ENCODE measurements at regions not wholly inside any gene's neighbourhood (a gene's known extent, or its start where the extent isn't known, plus 50 kb on each side); places are given as distances from the start of the nearest gene placed in this dataset.
"Not testable (repeated sequence)": the region's sequence is repeated elsewhere in the genome, so short reads cannot be mapped to it uniquely, and the experiment has no call there.

GRCh38 chr9:39018107-39018506 lies 269.9 kb downstream of the CNTNAP3 start:
- DNase-seq; H3K4me1 ChIP-seq; intact Hi-C loops (cut with DNase I); ATAC-seq; H3K36me3 ChIP-seq; H3K4me3 ChIP-seq; H3K9me3 ChIP-seq; H3K27ac ChIP-seq; H3K27me3 ChIP-seq: not testable (repeated sequence)

- H3K36me3 ChIP-seq; H3K27ac ChIP-seq; H3K27me3 ChIP-seq; DNase-seq; H3K4me3 ChIP-seq; ATAC-seq; intact Hi-C loops (cut with DNase I); H3K4me1 ChIP-seq; H3K9me3 ChIP-seq: not testable (repeated sequence)
Measured at GRCh38 chr9:39015178-39015577, 272.8 kb downstream of the CNTNAP3 start.

GRCh38 chr9:39014805-39015123 lies 273.2 kb downstream of the CNTNAP3 start:
- H3K27me3 ChIP-seq; intact Hi-C loops (cut with DNase I); DNase-seq; H3K36me3 ChIP-seq; H3K4me1 ChIP-seq; ATAC-seq; H3K9me3 ChIP-seq; H3K4me3 ChIP-seq; H3K27ac ChIP-seq: not testable (repeated sequence)

DNA sequence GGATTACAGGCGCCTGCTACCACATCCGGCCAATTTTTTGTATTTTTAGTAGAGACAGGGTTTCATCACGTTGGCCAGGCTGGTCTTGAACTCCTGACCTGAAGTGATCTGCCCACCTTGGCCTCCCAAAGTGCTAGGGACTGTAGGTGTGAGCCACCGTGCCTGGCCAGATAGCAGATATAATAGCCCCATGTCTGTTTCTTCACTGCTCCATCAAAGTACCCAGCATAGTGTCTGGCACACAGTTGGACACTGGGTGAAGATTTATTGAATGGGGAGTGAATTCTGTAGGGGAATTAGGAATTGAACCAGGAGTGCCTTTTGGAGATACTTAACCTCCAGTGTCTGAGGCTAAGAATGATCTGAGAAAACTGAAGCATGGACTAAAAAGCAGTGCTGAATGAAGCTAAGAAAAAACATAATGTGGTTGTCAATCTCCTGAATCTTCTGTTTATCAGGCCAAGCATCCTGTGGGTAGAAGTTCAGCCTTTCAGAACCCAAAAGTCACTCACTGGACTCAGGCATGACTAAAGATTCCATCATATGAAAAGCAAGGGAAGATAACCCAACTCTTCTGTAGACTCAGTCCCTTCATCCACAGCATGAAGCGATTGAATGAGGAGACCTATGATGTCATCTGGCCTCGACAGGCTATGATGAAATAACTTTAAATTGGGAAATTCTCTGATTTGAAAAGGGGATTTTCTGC lies 273.7 kb downstream of the CNTNAP3 start:
- H3K27ac ChIP-seq; DNase-seq; H3K9me3 ChIP-seq; intact Hi-C loops (cut with DNase I); H3K4me1 ChIP-seq; ATAC-seq; H3K27me3 ChIP-seq; H3K4me3 ChIP-seq; H3K36me3 ChIP-seq: not testable (repeated sequence)

GRCh38 chr9:39009743-39010142 lies 278.2 kb downstream of the CNTNAP3 start:
- ATAC-seq; H3K4me1 ChIP-seq; H3K27ac ChIP-seq; DNase-seq; H3K36me3 ChIP-seq; H3K27me3 ChIP-seq; H3K9me3 ChIP-seq; intact Hi-C loops (cut with DNase I); H3K4me3 ChIP-seq: not testable (repeated sequence)

DNA sequence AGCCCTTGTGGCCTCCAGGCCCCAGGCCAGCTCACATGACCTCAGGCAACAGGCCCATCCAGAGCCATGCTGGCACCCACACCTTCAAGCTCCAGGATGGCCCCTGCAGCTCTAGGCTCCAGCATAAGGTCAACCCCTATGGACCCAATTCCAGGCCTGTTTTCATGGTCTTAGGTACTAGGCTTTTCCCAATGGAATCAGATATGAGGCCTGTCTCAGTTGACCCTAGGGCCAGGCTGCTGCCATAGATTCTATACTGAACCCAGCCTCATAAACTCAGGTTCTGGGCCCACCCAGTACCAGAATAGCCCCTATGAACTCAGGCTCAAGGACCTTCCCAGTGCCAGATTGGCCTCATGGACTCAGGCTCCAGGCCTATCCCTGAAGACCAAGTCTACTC lies 278.6 kb downstream of the CNTNAP3 start:
- H3K9me3 ChIP-seq; H3K27me3 ChIP-seq; H3K36me3 ChIP-seq; H3K27ac ChIP-seq; DNase-seq; ATAC-seq; H3K4me1 ChIP-seq; H3K4me3 ChIP-seq; intact Hi-C loops (cut with DNase I): not testable (repeated sequence)

GRCh38 chr9:39008907-39009306 lies 279.1 kb downstream of the CNTNAP3 start:
- H3K27ac ChIP-seq; H3K36me3 ChIP-seq; H3K9me3 ChIP-seq; intact Hi-C loops (cut with DNase I); H3K4me3 ChIP-seq; DNase-seq; H3K27me3 ChIP-seq; ATAC-seq; H3K4me1 ChIP-seq: not testable (repeated sequence)

DNA sequence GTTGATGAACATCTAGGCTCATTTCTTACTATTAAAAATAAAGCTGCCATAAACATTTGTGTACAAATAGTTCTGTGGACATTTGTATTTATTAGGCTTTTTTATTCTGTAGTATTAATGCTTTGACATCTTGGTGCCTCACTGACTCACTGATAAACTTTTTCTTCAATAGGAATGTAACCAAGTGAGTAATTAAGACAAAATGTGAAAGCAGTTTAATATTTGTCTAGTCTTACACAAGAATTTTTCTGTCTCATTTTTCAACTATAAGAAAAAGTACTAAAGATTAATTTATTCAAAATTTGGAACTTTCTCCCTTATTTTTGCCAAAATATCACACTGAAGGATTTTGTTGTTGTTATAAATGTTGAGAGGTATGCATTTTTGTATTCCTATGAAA lies 282.2 kb downstream of the CNTNAP3 start:
- H3K4me3 ChIP-seq; DNase-seq; H3K27me3 ChIP-seq; H3K27ac ChIP-seq; H3K4me1 ChIP-seq; H3K9me3 ChIP-seq; H3K36me3 ChIP-seq; ATAC-seq; intact Hi-C loops (cut with DNase I): not testable (repeated sequence)

DNA sequence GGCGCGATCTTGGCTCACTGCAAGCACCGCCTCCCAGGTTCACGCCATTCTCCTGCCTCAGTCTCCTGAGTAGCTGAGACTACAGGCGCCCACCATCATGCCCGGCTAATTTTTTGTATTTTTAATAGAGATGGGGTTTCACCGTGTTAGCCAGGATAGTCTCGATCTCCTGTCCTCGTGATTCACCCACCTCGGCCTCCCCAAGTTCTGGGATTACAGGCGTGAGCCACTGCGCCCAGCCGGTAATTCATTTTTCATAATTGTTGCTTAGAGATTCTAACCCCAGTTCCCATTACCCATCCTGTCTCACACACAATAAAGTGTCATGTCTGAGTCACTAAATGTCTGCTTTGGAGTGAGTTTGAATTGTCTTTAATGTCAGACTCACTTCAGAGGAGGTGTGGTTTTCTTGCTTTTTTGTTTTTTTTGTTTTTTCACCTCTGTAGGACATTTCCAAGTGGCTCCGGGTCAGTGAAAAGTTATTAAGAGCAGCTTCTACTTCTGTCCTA lies 281.2 kb upstream of the FAM240B start:
- intact Hi-C loops (cut with DNase I); H3K27ac ChIP-seq; H3K9me3 ChIP-seq; ATAC-seq; H3K4me1 ChIP-seq; H3K36me3 ChIP-seq; DNase-seq; H3K27me3 ChIP-seq; H3K4me3 ChIP-seq: not testable (repeated sequence)

GRCh38 chr9:38999277-38999676 lies 279.3 kb upstream of the FAM240B start:
- H3K4me3 ChIP-seq; H3K27ac ChIP-seq; DNase-seq; H3K36me3 ChIP-seq; ATAC-seq; H3K9me3 ChIP-seq; H3K4me1 ChIP-seq; H3K27me3 ChIP-seq; intact Hi-C loops (cut with DNase I): not testable (repeated sequence)

DNA sequence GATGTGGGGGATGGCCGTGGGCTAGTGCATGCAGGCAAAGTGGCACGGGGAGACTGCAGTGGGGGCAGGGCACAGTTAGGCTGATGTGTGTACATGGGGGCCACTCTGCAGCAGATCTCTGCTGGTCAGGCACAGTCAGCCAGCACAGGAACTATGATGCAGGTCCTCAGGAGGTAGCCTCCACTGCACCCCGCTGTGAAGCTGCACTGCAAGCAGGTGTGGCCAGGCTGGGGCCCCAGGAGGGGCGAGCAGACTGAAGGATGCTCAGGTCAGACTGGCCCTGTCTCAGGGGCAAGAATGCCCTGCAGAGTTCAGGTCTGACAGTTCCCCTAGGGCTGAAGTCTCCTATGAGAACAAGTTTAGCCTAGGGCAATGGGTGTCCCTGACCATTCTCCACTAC lies 273.8 kb upstream of the FAM240B start:
- H3K4me1 ChIP-seq; H3K27me3 ChIP-seq; intact Hi-C loops (cut with DNase I); H3K36me3 ChIP-seq; H3K9me3 ChIP-seq; H3K4me3 ChIP-seq; H3K27ac ChIP-seq: not testable (repeated sequence)
- DNase-seq, result peak in 1 of 4 donors; percentile 81
- ATAC-seq, result peak; percentile 12

- DNase-seq, result peak in 1 of 4 donors; percentile 72
- peak; percentile 17 for ATAC-seq
- H3K9me3 ChIP-seq; H3K36me3 ChIP-seq; H3K27me3 ChIP-seq; intact Hi-C loops (cut with DNase I); H3K4me3 ChIP-seq; H3K27ac ChIP-seq; H3K4me1 ChIP-seq: not testable (repeated sequence)
Measured at GRCh38 chr9:38993156-38993555, 273.2 kb upstream of the FAM240B start.

- H3K27me3 ChIP-seq; H3K9me3 ChIP-seq; intact Hi-C loops (cut with DNase I); H3K4me3 ChIP-seq; H3K27ac ChIP-seq; H3K36me3 ChIP-seq; ATAC-seq; H3K4me1 ChIP-seq: not testable (repeated sequence)
- peak in 1 of 4 donors; percentile 24 for DNase-seq
Measured at GRCh38 chr9:38978734-38979133, 258.8 kb upstream of the FAM240B start.

DNA sequence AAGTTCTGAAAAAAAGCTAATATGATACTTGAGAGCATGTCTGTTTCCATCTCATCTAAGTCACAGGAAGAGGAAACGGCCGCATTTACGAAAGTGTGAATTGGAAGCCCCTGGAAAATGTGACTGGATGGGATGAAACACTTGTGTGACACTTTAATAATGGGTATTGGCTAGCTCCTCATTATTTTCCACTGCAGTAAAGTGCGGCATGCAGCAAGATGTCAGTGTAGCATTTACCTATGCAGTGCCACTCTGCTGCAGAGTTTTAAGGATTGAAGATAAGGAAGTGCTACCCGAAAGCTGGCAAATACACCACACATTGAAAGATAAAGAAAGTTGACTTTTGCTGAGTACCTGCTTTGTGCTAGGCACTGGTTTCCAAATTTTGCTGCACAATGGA lies 249.5 kb upstream of the FAM240B start:
- H3K9me3 ChIP-seq; H3K36me3 ChIP-seq; DNase-seq; intact Hi-C loops (cut with DNase I); H3K27me3 ChIP-seq; H3K27ac ChIP-seq; H3K4me1 ChIP-seq; H3K4me3 ChIP-seq: not testable (repeated sequence)
- ATAC-seq, result peak; percentile 30

Data from left lung (tissue), 4 donors.